ENCODE measurements at regions not wholly inside any gene's neighbourhood (a gene's known extent, or its start where the extent isn't known, plus 50 kb on each side); places are given as distances from the start of the nearest gene placed in this dataset.
A peak's percentile ranks its signal among the peaks of the same experiment; 100 is the strongest.

- TF ChIP-seq CTCF (IDR thresholded peaks at IDR 0.05) (no peak), POLR2A (IDR thresholded peaks at IDR 0.05) (no peak)
- Histone ChIP-seq H3K4me1 (peaks cover 4 to 98% (median 69%) of the 10 kb centered on the region in 12 donors), H3K9me3 (no peaks in the 10 kb centered on the region), H3K27ac (peak overlapping the region in 4 of 12 donors; percentile 81 to 91 (median 85)), H3K36me3 (no peaks in the 10 kb centered on the region), H3K4me3 (no peak overlapping the region), H3K27me3 (no peaks in the 10 kb centered on the region)
- 85 to 91% (median 88%) methylated on average over 10 of the region's 10 CpGs for WGBS, 4 donors
- ATAC-seq (no peak), DNase-seq (no peak)
- intact Hi-C loops (cut with DNase I) = no loop called here
These were observed 302.4 kb downstream of the SEC14L1 start for GRCh38 chr17:77442976-77443747.

GRCh38 chr17:77443748-77444260 lies 303.0 kb downstream of the SEC14L1 start:
- TF ChIP-seq CTCF (IDR thresholded peaks at IDR 0.05) (no peak), POLR2A (IDR thresholded peaks at IDR 0.05) (no peak)

GRCh38 chr17:77444628-77444983 lies 303.8 kb downstream of the SEC14L1 start:
- DNase-seq (peak in 3 of 5 donors; percentile 73 to 82 (median 76)), ATAC-seq (peak in 3 of 4 donors; percentile 51 to 69 (median 63))
- WGBS, 4 donors = 36 to 45% (median 42%) methylated on average over 9 of the region's 9 CpGs
- Histone ChIP-seq H3K4me1 (peaks cover 3 to 98% (median 63%) of the 10 kb centered on the region in 12 donors), H3K36me3 (no peaks in the 10 kb centered on the region), H3K4me3 (peak overlapping the region in 1 of 12 donors; percentile 10), H3K27me3 (no peaks in the 10 kb centered on the region), H3K27ac (peak overlapping the region in 11 of 12 donors; percentile 26 to 91 (median 70)), H3K9me3 (no peaks in the 10 kb centered on the region)
- TF ChIP-seq CTCF (IDR thresholded peaks at IDR 0.05) (no peak), POLR2A (IDR thresholded peaks at IDR 0.05) (no peak)
- intact Hi-C loops (cut with DNase I) = no loop called here

More at GRCh38 chr17:77443748-77444260, 303.0 kb downstream of the SEC14L1 start:
- DNase-seq (no peak), ATAC-seq (no peak)
- no peaks in the 10 kb centered on the region for H3K36me3 ChIP-seq
- H3K27ac ChIP-seq = peak overlapping the region in 11 of 12 donors; percentile 26 to 91 (median 70)
- peaks cover 4 to 98% (median 63%) of the 10 kb centered on the region in 12 donors for H3K4me1 ChIP-seq
- no peaks in the 10 kb centered on the region for H3K27me3 ChIP-seq
- WGBS, 4 donors = 87 to 95% (median 89%) methylated on average over 8 of the region's 8 CpGs
- H3K4me3 ChIP-seq = no peak overlapping the region
- H3K9me3 ChIP-seq = no peaks in the 10 kb centered on the region
- intact Hi-C loops (cut with DNase I) = no loop called here

- 38 to 56% (median 47%) methylated on average over 12 to 15 of the region's 15 CpGs for WGBS, 4 donors
- peak; percentile 17 to 73 (median 45) for ATAC-seq
- no peak for TF ChIP-seq POLR2A (IDR thresholded peaks at IDR 0.05)
- intact Hi-C loops (cut with DNase I) = no loop called here
- peak overlapping the region in 2 of 12 donors; percentile 16 to 38 for H3K4me3 ChIP-seq
- no peaks in the 10 kb centered on the region for H3K9me3 ChIP-seq
- no peaks in the 10 kb centered on the region for H3K36me3 ChIP-seq
- H3K27me3 ChIP-seq = no peaks in the 10 kb centered on the region
- DNase-seq = peak in 2 of 5 donors; percentile 67 to 86
- peak overlapping the region; percentile 5 to 91 (median 70) for H3K27ac ChIP-seq
- peaks cover 3 to 98% (median 63%) of the 10 kb centered on the region in 12 donors for H3K4me1 ChIP-seq
These were observed 304.4 kb downstream of the SEC14L1 start for GRCh38 chr17:77444984-77445759.
